ENCODE measurements at regions not wholly inside any gene's neighbourhood (a gene's known extent, or its start where the extent isn't known, plus 50 kb on each side); places are given as distances from the start of the nearest gene placed in this dataset.

DNA sequence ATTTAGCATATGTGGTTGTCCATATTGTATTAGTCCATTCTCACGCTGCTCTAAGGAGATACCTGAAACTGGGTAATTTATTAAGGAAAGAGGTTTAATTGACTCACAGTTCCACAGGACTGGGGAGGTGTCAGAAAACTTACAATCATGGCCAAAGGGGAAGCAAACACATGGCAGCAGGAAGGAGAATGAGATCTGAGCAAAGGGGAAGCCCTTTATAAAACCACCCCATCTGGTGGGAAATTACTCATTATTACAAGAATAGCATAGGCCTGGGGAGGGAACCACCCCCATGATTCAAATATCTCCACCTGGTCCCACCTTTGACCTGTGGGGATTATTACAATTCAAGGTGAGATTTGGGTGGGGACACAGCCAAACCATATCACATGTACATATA is 122.6 kb upstream of the ANK2 start:
- Histone ChIP-seq H3K27ac (no peak overlapping the region), H3K9me3 (no peaks in the 10 kb centered on the region), H3K4me3 (no peak overlapping the region), H3K27me3 (replicated peaks; ENCODE audit: insufficient read depth) (no peaks in the 10 kb centered on the region), H3K4me1 (replicated peaks) (no peaks in the 10 kb centered on the region), H3K36me3 (no peaks in the 10 kb centered on the region)
- TF ChIP-seq, protein P1, sequence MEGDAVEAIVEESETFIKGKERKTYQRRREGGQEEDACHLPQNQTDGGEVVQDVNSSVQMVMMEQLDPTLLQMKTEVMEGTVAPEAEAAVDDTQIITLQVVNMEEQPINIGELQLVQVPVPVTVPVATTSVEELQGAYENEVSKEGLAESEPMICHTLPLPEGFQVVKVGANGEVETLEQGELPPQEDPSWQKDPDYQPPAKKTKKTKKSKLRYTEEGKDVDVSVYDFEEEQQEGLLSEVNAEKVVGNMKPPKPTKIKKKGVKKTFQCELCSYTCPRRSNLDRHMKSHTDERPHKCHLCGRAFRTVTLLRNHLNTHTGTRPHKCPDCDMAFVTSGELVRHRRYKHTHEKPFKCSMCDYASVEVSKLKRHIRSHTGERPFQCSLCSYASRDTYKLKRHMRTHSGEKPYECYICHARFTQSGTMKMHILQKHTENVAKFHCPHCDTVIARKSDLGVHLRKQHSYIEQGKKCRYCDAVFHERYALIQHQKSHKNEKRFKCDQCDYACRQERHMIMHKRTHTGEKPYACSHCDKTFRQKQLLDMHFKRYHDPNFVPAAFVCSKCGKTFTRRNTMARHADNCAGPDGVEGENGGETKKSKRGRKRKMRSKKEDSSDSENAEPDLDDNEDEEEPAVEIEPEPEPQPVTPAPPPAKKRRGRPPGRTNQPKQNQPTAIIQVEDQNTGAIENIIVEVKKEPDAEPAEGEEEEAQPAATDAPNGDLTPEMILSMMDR (IDR thresholded peaks at IDR 0.05), result no peak
- TF ChIP-seq POLR2A (IDR thresholded peaks at IDR 0.05) (no peak), POLR2AphosphoS5 (IDR thresholded peaks at IDR 0.05) (no peak)
- WGBS, result 94% methylated on average over 1 of the region's 1 CpG
- intact Hi-C loops (cut with DNase I), result loop anchor here (5.0 kb wide), 1 partner anchor 290 kb away; the partner anchor contains the start of genes LARP7 and ZGRF1
- no peak for DNase-seq (ENCODE audit: low spot score)

DNA sequence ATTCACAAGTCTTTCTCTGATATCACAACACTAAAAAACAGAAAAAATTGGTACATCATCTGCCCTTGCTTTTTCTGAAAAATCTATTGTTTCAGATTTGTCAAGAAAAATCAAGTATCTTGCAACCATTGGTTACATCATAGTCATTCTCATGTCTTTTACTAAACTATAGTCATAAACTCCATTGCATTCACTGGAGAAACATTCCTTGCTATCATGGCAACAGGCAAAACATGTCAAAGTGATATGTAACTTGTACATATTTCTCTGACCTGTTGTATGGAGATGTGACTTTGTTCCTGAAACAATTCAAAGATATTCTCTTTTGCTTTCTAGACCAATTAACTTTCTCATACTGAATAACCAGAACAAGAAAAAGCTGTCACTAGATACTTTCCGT is 121.9 kb upstream of the ANK2 start:
- intact Hi-C loops (cut with DNase I), result loop anchor here (5.0 kb wide), 1 partner anchor 290 kb away; the partner anchor contains the start of genes LARP7 and ZGRF1
- no peak for DNase-seq (ENCODE audit: low spot score)
- Histone ChIP-seq H3K36me3 (no peaks in the 10 kb centered on the region), H3K9me3 (no peaks in the 10 kb centered on the region), H3K27me3 (replicated peaks; ENCODE audit: insufficient read depth) (no peaks in the 10 kb centered on the region), H3K4me1 (replicated peaks) (no peaks in the 10 kb centered on the region), H3K27ac (no peak overlapping the region), H3K4me3 (no peak overlapping the region)
- TF ChIP-seq POLR2AphosphoS5 (IDR thresholded peaks at IDR 0.05) (no peak), POLR2A (IDR thresholded peaks at IDR 0.05) (no peak)
- TF ChIP-seq, protein P1 (IDR thresholded peaks at IDR 0.05), result no peak
- 57% methylated on average over 1 of the region's 1 CpG for WGBS

DNA sequence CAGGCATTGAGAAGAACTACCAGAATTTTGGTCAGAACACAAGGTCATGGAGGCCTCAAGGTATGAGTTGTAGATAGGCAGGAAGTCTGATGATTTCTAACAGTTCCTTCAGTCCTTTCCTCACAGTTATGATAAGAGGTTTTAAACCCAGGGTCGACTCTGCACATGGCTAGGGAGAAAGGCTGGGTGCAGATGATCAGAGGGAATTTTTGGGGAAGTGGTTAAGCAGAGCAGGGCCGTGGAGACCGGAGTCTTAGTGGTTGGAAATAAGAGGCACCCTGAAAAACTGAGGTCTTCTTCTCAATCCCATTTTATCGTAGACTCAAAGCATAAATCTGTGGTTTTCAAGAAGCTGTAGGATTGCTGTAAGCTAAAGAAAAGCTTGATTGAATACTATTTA is 118.5 kb upstream of the ANK2 start:
- no peak overlapping the region for H3K27ac ChIP-seq
- no peaks in the 10 kb centered on the region for H3K36me3 ChIP-seq
- no peak for DNase-seq (ENCODE audit: low spot score)
- 84% methylated on average over 4 of the region's 4 CpGs for WGBS
- H3K9me3 ChIP-seq, result no peaks in the 10 kb centered on the region
- H3K4me3 ChIP-seq, result no peak overlapping the region
- TF ChIP-seq, protein P1 (IDR thresholded peaks at IDR 0.05), result no peak
- TF ChIP-seq POLR2A (IDR thresholded peaks at IDR 0.05), result no peak
- no peak for TF ChIP-seq POLR2AphosphoS5 (IDR thresholded peaks at IDR 0.05)
- intact Hi-C loops (cut with DNase I), result no loop called here
- no peaks in the 10 kb centered on the region for H3K27me3 ChIP-seq (replicated peaks; ENCODE audit: insufficient read depth)
- no peaks in the 10 kb centered on the region for H3K4me1 ChIP-seq (replicated peaks)

DNA sequence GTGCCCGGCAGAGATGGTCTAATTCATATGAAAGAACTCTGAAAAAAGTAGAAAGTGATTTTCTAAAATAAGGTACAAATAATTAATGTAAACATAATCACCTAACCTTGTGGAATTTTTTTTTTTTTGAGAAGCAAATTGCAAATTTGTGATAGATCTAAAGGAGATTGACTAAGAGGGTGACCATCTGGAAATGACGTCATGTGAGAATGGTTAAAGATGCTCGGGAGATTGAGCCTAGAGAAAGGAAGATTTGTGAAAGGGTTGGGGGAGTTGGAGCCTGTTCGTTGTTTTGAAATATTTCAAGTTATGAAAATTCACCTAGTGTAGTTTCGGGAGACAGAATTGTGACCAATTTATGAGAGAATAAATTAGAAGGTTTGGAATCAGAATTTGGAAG is 115.7 kb upstream of the ANK2 start:
- no peaks in the 10 kb centered on the region for H3K4me1 ChIP-seq (replicated peaks)
- H3K4me3 ChIP-seq, result no peak overlapping the region
- H3K9me3 ChIP-seq, result no peaks in the 10 kb centered on the region
- TF ChIP-seq POLR2AphosphoS5 (IDR thresholded peaks at IDR 0.05), result no peak
- TF ChIP-seq, protein P1 (IDR thresholded peaks at IDR 0.05), result no peak
- TF ChIP-seq POLR2A (IDR thresholded peaks at IDR 0.05), result no peak
- H3K36me3 ChIP-seq, result no peaks in the 10 kb centered on the region
- WGBS, result 80% methylated on average over 5 of the region's 5 CpGs
- intact Hi-C loops (cut with DNase I), result no loop called here
- H3K27me3 ChIP-seq (replicated peaks; ENCODE audit: insufficient read depth), result no peaks in the 10 kb centered on the region
- H3K27ac ChIP-seq, result no peak overlapping the region
- DNase-seq (ENCODE audit: low spot score), result no peak

DNA sequence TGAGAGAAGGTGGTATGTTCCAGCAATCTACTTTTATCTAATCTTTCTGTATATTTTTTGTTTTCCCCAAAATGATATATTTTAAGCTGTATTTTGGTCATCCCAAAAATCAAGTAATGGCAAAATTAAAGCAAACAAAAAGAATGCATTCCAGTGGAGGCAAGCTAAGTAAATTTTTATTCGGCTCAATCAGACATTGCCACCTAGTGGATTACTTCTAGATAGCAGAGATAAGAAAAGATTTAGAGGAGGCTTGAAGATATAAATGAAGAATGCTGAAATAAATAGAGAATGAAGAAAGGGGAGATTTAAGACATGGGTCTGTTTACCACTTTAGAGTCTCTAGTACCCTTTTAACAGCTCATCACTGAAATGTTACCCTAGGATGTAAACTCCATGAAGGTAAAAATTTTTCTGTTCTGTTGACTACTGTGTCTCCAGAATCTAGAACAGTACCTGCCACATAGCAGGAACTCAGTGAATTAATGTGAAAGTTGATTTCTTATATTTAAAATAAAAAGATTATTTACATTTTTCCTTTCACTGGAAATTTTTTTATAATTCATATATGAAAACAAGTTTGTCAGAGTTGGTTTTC is 110.9 kb upstream of the ANK2 start:
- H3K36me3 ChIP-seq, result no peaks in the 10 kb centered on the region
- no peak overlapping the region for H3K27ac ChIP-seq
- H3K4me3 ChIP-seq, result no peak overlapping the region
- no peak for DNase-seq (ENCODE audit: low spot score)
- H3K4me1 ChIP-seq (replicated peaks), result no peaks in the 10 kb centered on the region
- TF ChIP-seq, protein P1 (IDR thresholded peaks at IDR 0.05), result peak in 3 of 4 experiments; percentile 46 to 64 (median 58)
- TF ChIP-seq POLR2AphosphoS5 (IDR thresholded peaks at IDR 0.05), result no peak
- 3% methylated on average over 1 of the region's 1 CpG for WGBS
- no peaks in the 10 kb centered on the region for H3K27me3 ChIP-seq (replicated peaks; ENCODE audit: insufficient read depth)
- intact Hi-C loops (cut with DNase I), result loop anchor here (5.0 kb wide), 1 partner anchor 171 kb away; no protein-coding TSS in a partner anchor
- H3K9me3 ChIP-seq, result no peaks in the 10 kb centered on the region

All from prostate gland (tissue), 2 donors.